ENCODE measurements at regions not wholly inside any gene's neighbourhood (a gene's known extent, or its start where the extent isn't known, plus 50 kb on each side); places are given as distances from the start of the nearest gene placed in this dataset.

GRCh38 chr1:199463521-199464127, 563.9 kb upstream of the NR5A2 start:
- Histone ChIP-seq H3K4me1 (ENCODE audit: control insufficient read depth, insufficient read depth, low read length) (no peaks in the 10 kb centered on the region), H3K27ac (ENCODE audit: extremely low read depth, low read depth, low read length) (no peak overlapping the region), H3K4me3 (ENCODE audit: low read depth, low read length) (no peak overlapping the region), H3K9me3 (ENCODE audit: control insufficient read depth, insufficient read depth, low read depth, low read length) (no peaks in the 10 kb centered on the region), H3K36me3 (ENCODE audit: control insufficient read depth in 2 of 2, insufficient read depth in 1 of 2, low read length in 2 of 2) (no peaks in the 10 kb centered on the region)
- POLR2A ChIA-PET: no interaction called here
- TF ChIP-seq ZIC2 (tag by site-specific recombination; IDR thresholded peaks at IDR 0.05) (no peak), ZNF26 (tag by site-specific recombination; IDR thresholded peaks at IDR 0.05) (no peak), ZSCAN16 (tag by site-specific recombination; IDR thresholded peaks at IDR 0.05) (0 out of 2 replicates have a peak, but pooled peaks have one; percentile 25), PRDM1 (tag by site-specific recombination; IDR thresholded peaks at IDR 0.05) (no peak), YY2 (tag by site-specific recombination; IDR thresholded peaks at IDR 0.05) (no peak), ZNF302 (tag by site-specific recombination; IDR thresholded peaks at IDR 0.05; ENCODE audit: low read depth) (no peak), ZNF654 (tag by site-specific recombination; IDR thresholded peaks at IDR 0.05; ENCODE audit: low read depth) (peak; percentile 62), CTCF (tag by site-specific recombination; IDR thresholded peaks at IDR 0.05) (0 out of 2 replicates have a peak, but pooled peaks have one; percentile 36)
- CTCF ChIA-PET: interaction anchor here (0.5 to 1.8 kb wide), 23 partner anchors 9 to 1141 kb away, joined by 3 to 8 read pairs (median 4); no protein-coding TSS in a partner anchor

GRCh38 chr1:199466961-199467360, 560.5 kb upstream of the NR5A2 start:
- no peaks in the 10 kb centered on the region for H3K36me3 ChIP-seq (ENCODE audit: control insufficient read depth in 2 of 2, insufficient read depth in 1 of 2, low read length in 2 of 2)
- H3K27ac ChIP-seq (ENCODE audit: extremely low read depth, low read depth, low read length): no peak overlapping the region
- no peak overlapping the region for H3K4me3 ChIP-seq (ENCODE audit: low read depth, low read length)
- H3K4me1 ChIP-seq (ENCODE audit: control insufficient read depth, insufficient read depth, low read length): no peaks in the 10 kb centered on the region
- POLR2A ChIA-PET: no interaction called here
- CTCF ChIA-PET: interaction anchor here (0.5 to 0.8 kb wide), 2 partner anchors 101 to 467 kb away, joined by 3 to 4 read pairs; no protein-coding TSS in a partner anchor
- TF ChIP-seq ZNF274 (IDR thresholded peaks at IDR 0.05; ENCODE audit: low read length) (no peak), ZNF274 (tag by site-specific recombination; IDR thresholded peaks at IDR 0.05; ENCODE audit: borderline replicate concordance) (no peak), ZBTB6 (tag by site-specific recombination; IDR thresholded peaks at IDR 0.05) (no peak), ZNF658 (tag by site-specific recombination; IDR thresholded peaks at IDR 0.05) (no peak), ZNF280C (tag by site-specific recombination; IDR thresholded peaks at IDR 0.05) (no peak), ZNF791 (tag by site-specific recombination; IDR thresholded peaks at IDR 0.05) (no peak), ZNF747 (tag by site-specific recombination; IDR thresholded peaks at IDR 0.05) (no peak), ZNF23 (tag by site-specific recombination; IDR thresholded peaks at IDR 0.05; ENCODE audit: borderline replicate concordance) (no peak), YY1 (tag by site-specific recombination; IDR thresholded peaks at IDR 0.05) (no peak), PBX3 (CRISPR knock-in tag; IDR thresholded peaks at IDR 0.05) (no peak)
- H3K9me3 ChIP-seq (ENCODE audit: control insufficient read depth, insufficient read depth, low read depth, low read length): no peaks in the 10 kb centered on the region

Measured in HEK293 (cell line).